ENCODE measurements at regions not wholly inside any gene's neighbourhood (a gene's known extent, or its start where the extent isn't known, plus 50 kb on each side); places are given as distances from the start of the nearest gene placed in this dataset.

DNA sequence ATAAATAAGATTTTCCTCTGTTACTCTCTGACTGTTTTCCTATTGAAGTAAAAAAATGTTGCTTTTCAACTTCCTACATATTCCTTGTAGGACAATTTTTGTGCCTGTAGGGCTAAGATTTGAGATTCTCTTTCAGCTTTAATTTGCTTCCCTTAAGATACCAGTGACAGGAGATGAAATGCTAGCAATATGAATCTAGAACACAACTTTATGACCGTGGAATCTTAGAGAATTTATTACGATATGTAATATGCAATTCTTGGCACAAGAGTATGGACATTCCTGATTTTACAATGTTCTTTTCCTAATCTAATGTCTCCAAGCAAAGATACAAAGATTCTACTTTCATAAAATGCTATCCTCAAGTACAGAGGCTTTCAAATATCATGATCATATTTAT, 180.9 kb downstream of the KCNE4 start:
- TF ChIP-seq, protein P1, sequence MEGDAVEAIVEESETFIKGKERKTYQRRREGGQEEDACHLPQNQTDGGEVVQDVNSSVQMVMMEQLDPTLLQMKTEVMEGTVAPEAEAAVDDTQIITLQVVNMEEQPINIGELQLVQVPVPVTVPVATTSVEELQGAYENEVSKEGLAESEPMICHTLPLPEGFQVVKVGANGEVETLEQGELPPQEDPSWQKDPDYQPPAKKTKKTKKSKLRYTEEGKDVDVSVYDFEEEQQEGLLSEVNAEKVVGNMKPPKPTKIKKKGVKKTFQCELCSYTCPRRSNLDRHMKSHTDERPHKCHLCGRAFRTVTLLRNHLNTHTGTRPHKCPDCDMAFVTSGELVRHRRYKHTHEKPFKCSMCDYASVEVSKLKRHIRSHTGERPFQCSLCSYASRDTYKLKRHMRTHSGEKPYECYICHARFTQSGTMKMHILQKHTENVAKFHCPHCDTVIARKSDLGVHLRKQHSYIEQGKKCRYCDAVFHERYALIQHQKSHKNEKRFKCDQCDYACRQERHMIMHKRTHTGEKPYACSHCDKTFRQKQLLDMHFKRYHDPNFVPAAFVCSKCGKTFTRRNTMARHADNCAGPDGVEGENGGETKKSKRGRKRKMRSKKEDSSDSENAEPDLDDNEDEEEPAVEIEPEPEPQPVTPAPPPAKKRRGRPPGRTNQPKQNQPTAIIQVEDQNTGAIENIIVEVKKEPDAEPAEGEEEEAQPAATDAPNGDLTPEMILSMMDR (IDR thresholded peaks at IDR 0.05 in 4 of 5, conservative IDR thresholded peaks at IDR 0.05 in 1 of 5): no peak
- no peak for TF ChIP-seq POLR2A (IDR thresholded peaks at IDR 0.05)

Measured in gastrocnemius medialis (tissue), 4 donors.